Keratinocyte (primary cell): ENCODE measurements at regions not wholly inside any gene's neighbourhood (a gene's known extent, or its start where the extent isn't known, plus 50 kb on each side); places are given as distances from the start of the nearest gene placed in this dataset.

ENCODE experiments used
- EZH2 ChIP-seq: IDR thresholded peaks from one replicate; pipeline ENCODE4 v1.6.1; 2012; ENCODE audit warnings: inconsistent platforms, mild to moderate bottlenecking, low read length, moderate library complexity
- TF ChIP-seq, protein P1 (sequence below), 3 experiments: IDR thresholded peaks in 1 of 3; conservative IDR thresholded peaks in 1 of 3; optimal IDR thresholded peaks in 1 of 3; 2 replicates in 2 of 3; 3 replicates in 1 of 3; pipeline versions ENCODE3 to v1.5.1; 2011; ENCODE audit warnings: low read length in 3 of 3, mild to moderate bottlenecking in 3 of 3, moderate library complexity in 2 of 3, control low read depth in 1 of 3, inconsistent platforms in 1 of 3; ENCODE audit not compliant: insufficient read depth in 2 of 3; ENCODE audit errors: extremely low read depth in 1 of 3

DNA sequence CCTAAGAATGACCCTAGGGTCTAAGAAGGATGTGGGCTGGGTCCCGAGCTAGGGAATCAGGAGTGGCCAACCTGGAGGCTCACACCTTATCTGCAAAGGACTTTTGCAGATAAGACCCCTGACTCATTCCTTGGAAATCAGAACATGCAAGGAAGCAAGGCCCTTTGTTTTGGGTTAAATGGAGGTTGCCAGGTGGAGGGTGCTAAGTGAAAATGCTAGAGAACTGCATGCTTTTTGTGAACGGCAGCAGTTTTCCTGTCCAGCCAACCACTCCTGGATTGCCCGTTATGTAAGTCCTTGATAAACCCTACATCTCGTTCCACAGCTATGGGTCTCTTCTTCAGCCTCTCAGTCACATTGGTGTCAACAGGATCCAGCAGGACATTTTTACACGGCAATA, 52.1 kb upstream of the CST7 start:
- TF ChIP-seq, protein P1, sequence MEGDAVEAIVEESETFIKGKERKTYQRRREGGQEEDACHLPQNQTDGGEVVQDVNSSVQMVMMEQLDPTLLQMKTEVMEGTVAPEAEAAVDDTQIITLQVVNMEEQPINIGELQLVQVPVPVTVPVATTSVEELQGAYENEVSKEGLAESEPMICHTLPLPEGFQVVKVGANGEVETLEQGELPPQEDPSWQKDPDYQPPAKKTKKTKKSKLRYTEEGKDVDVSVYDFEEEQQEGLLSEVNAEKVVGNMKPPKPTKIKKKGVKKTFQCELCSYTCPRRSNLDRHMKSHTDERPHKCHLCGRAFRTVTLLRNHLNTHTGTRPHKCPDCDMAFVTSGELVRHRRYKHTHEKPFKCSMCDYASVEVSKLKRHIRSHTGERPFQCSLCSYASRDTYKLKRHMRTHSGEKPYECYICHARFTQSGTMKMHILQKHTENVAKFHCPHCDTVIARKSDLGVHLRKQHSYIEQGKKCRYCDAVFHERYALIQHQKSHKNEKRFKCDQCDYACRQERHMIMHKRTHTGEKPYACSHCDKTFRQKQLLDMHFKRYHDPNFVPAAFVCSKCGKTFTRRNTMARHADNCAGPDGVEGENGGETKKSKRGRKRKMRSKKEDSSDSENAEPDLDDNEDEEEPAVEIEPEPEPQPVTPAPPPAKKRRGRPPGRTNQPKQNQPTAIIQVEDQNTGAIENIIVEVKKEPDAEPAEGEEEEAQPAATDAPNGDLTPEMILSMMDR (optimal IDR thresholded peaks at IDR 0.05 in 1 of 3, IDR thresholded peaks at IDR 0.05 in 1 of 3, conservative IDR thresholded peaks at IDR 0.05 in 1 of 3; ENCODE audit: extremely low read depth in 1 of 3, insufficient read depth in 2 of 3, low read length in 3 of 3): no peak
- TF ChIP-seq EZH2: no peak
